Fibroblast of mammary gland (primary cell): ENCODE measurements at regions not wholly inside any gene's neighbourhood (a gene's known extent, or its start where the extent isn't known, plus 50 kb on each side); places are given as distances from the start of the nearest gene placed in this dataset.

Experiments used
- DNase-seq: peaks from one replicate; pipeline ENCODE4 v3.0.0-alpha.2; 2010; ENCODE audit warnings: low read depth
- H3K4me3 ChIP-seq: 2 replicates; pipeline ENCODE4 v1.5.1; 2011; ENCODE audit warnings: low read depth, mild to moderate bottlenecking, low read length, moderate library complexity; ENCODE audit not compliant: control insufficient read depth
- CTCF ChIP-seq: conservative IDR thresholded peaks from 2 replicates; pipeline ENCODE4 v1.5.1; 2011; ENCODE audit warnings: low read depth, low read length, inconsistent platforms; ENCODE audit not compliant: control insufficient read depth, insufficient read depth

GRCh38 chr3:152945556-152945955 lies 110.6 kb downstream of the P2RY1 start:
- no peak for DNase-seq
- H3K4me3 ChIP-seq, result no peak overlapping the region
- TF ChIP-seq CTCF, result no peak

- DNase-seq, result no peak
- no peak for TF ChIP-seq CTCF
- H3K4me3 ChIP-seq, result no peak overlapping the region
Measured at GRCh38 chr3:152957491-152957890, 122.6 kb downstream of the P2RY1 start.

GRCh38 chr3:152959307-152959706 lies 124.4 kb downstream of the P2RY1 start:
- TF ChIP-seq CTCF, result no peak
- no peak for DNase-seq
- H3K4me3 ChIP-seq, result no peak overlapping the region

- DNase-seq, result no peak
- H3K4me3 ChIP-seq, result no peak overlapping the region
- TF ChIP-seq CTCF, result no peak
Measured at GRCh38 chr3:152960684-152961083, 125.8 kb downstream of the P2RY1 start.

- no peak overlapping the region for H3K4me3 ChIP-seq
- peak; percentile 48 for TF ChIP-seq CTCF
Measured at GRCh38 chr3:152961323-152961722, 126.4 kb downstream of the P2RY1 start.

GRCh38 chr3:152964911-152965609 lies 130.1 kb downstream of the P2RY1 start:
- H3K4me3 ChIP-seq, result no peak overlapping the region
- no peak for TF ChIP-seq CTCF
- DNase-seq, result no peak

More at GRCh38 chr3:152961323-152961722, 126.4 kb downstream of the P2RY1 start:
- peak; percentile 49 for DNase-seq
